ENCODE measurements at regions not wholly inside any gene's neighbourhood (a gene's known extent, or its start where the extent isn't known, plus 50 kb on each side); places are given as distances from the start of the nearest gene placed in this dataset.
A peak's percentile ranks its signal among the peaks of the same experiment; 100 is the strongest.

DNA sequence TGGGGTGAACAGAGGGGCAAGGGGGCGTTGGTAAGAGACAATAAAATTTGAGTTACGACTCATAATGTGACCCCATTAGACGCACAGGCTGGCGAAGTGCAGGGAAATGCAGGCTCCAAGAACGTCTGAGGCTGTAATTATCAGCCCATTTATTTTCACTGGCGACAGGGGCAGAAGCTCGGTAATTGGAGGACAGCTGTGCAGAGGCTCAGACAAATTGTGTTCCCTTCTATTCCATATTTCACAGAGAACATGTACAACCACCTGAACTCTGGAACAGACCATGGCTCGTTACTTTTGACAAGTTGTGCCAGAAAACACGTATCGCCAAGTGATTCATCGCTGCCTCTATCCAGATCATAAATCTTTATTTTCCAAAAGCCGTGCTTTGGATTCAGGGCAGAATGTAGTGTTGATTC lies 137.3 kb upstream of the FRMD4A start:
- no peak for DNase-seq
- ATAC-seq (ENCODE audit: poor library complexity): no peak
- intact Hi-C loops (cut with DNase I): no loop called here

DNA sequence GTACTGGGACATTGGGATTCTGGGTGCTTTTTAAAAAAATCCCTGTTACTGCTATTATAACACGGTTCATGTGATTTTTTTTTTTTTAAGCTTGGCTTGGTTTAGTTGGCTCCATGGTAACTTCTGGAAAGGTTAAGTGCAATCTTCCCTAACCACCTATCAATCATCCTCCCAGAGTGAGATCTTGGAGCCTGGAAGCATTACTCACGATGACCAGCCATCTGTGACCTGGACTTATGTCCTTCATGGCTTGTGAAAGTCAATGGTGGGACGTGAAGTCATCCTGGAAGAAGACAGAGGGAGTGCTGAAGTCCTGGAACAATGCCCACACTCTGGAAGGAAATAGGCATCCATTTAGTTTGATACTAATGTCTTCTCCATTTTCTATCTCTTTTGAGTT lies 135.5 kb upstream of the FRMD4A start:
- DNase-seq (no peak), ATAC-seq (ENCODE audit: poor library complexity) (no peak)
- intact Hi-C loops (cut with DNase I): no loop called here

DNA sequence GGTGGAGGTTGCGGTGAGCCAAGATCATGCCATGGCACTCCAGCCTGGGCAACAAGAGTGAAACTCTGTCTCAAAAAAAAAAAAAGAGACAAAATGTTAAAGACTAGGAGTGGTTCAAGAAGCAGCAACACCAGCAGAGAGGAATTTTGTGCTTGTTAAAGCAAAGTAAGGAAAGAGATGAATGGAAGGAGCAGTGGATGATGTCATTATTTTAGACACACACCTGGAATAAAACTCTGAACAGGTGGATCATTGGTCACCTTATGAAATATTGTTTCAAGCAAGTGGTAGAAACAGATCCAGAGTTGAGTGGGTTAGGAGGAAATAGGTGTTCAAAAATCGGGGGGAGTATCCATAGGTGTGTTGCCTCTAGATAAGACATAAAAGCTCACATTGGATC lies 129.7 kb upstream of the FRMD4A start:
- intact Hi-C loops (cut with DNase I): no loop called here
- DNase-seq: no peak
- no peak for ATAC-seq (ENCODE audit: poor library complexity)

DNA sequence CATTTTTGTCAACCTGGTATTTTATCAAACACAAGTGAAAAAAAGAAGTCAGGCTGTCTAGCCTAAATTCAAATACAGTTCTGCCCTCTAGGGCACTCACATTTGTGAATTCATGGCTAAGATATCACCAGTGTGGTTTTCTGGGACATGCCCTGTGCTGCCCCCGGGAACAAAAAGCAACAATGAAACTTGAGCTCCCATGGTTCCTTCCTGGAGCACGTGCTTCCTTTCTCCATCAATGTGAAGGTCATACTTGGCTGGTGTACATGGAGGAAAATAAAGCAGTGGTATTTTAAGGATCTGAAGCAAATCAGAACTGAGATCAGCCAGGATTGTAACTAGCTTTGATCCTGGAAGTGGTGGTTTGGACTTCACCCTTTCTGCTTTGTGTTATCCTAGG lies 128.9 kb upstream of the FRMD4A start:
- intact Hi-C loops (cut with DNase I): no loop called here
- no peak for ATAC-seq (ENCODE audit: poor library complexity)
- DNase-seq: no peak

DNA sequence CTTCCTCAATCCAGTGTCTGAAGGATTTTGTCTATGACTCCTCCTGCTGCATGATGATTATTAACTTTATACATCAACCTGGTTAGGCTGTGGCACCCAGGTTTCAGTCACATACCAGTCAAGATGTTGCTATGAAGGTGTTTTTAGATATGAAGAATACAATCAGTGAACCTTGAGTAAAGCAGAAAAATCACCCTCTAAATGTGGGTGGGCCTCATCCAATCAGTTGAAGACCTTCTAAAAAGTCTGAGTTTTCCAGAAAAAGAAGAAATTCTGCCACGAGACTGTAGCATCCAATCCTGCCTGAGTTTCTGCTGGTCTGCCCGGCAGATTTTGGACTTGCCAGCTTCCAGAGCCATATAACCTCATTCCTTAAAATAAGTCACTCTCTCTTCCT lies 126.1 kb upstream of the FRMD4A start:
- intact Hi-C loops (cut with DNase I): no loop called here

DNA sequence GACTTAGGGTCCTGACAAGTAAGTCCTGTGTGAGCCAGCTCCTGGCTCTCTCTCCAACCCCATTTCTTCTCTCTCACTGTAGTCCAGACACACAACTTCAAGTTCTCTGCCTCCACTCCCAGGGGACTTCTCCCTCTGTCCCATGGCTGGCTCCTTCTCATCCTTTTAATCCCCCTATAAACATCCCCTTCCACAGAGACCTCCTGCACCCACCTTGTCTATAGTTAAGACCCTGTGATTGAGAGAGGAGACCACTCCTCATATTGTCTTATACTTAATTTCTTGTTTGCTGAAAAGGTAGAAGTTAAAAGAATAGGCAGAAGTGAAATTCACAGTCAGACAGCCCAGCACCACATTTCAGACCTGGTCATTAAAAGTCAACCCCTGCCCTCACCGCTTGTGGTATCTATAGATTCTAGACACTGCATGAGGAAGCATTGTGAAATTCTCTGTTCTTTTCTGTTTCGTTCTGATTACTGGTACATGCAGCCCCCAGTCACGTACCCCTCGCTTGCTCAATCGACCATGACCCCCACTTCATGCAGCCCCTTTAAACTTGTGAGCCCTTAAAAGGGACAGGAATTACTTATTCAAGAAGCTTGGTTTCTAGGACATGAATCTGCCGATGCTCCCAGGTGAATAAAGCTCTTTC lies 125.6 kb upstream of the FRMD4A start:
- DNase-seq (no peak), ATAC-seq (ENCODE audit: poor library complexity) (no peak)
- intact Hi-C loops (cut with DNase I): no loop called here

More for the DNA sequence above, 126.1 kb upstream of the FRMD4A start:
- DNase-seq: no peak
- ATAC-seq (ENCODE audit: poor library complexity): no peak

DNA sequence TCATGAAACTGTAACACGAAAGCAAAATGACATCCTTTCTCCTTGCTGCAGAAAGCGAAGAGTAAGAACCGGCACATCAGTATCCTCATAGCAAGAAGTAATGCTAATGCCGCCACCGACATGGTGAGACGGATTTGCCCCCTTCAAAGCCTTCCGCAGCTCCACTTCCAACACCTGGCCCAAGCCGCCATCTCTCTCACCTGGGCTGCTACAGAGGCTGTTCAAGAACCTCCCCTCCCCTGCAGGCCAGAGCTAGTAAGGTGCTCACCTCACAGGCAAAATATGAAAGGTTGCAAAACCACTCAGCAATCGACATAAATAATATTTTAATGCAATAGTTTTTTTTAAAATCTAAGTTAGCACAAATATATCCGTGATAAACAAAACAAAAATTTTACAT lies 123.9 kb upstream of the FRMD4A start:
- DNase-seq (no peak), ATAC-seq (ENCODE audit: poor library complexity) (no peak)
- intact Hi-C loops (cut with DNase I): no loop called here

DNA sequence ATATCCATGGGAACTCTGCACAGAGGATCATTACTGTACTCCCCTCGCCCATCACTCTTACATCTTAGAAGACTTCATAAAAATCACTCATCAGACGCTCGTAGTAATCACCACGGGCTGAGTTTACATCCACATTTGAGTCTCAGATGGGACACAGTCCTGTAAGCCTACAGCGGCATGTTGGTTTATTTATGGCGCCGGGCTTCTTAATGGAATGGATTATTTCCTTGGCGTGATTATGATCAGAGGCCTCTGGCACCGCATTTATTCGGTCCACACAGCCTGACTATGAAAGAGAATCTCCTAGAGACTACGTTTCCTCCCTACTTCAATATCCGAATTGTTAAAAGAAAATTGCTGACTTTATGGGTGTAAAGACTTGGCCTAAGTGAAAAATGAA lies 123.5 kb upstream of the FRMD4A start:
- ATAC-seq (ENCODE audit: poor library complexity) (no peak), DNase-seq (no peak)
- intact Hi-C loops (cut with DNase I): no loop called here

DNA sequence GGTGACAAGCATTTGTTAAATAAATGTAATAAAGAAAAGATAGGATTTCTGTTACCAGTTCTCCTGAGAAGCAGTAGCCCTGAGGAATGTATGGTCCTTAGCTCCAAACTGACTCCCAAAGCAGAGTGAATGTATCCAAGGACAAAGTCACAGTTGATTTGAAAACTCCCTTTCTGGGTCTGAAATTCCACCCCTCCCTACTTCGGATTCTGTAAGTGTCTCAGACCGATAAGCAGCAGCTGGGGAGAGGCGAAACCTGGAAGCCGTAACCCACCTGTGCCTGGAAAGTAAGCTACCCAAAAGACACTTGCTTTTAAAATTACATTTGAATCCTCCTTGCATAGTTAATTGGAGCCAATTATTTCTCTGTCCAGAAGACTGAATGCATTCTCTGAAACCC lies 122.9 kb upstream of the FRMD4A start:
- ATAC-seq (ENCODE audit: poor library complexity): no peak
- intact Hi-C loops (cut with DNase I): no loop called here
- DNase-seq: no peak

DNA sequence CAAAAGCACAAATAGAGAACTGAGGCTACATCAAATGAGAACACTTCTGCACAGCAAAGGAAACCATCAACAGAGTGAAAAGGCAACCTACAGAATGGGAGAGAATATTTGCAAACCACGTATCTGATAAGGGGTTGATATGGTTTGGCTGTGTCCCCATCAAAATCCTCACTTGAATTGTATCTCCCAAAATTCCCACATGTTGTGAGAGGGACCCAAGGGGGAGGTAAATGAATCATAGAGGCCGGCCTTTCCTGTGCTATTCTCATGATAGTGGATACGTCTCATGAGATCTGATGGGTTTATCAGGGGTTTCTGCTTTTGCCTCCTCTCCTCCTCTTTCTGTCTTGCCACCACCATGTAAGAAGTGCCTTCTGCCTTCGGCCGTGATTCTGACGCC lies 120.6 kb upstream of the FRMD4A start:
- intact Hi-C loops (cut with DNase I): no loop called here
- DNase-seq (no peak), ATAC-seq (ENCODE audit: poor library complexity) (no peak)

DNA sequence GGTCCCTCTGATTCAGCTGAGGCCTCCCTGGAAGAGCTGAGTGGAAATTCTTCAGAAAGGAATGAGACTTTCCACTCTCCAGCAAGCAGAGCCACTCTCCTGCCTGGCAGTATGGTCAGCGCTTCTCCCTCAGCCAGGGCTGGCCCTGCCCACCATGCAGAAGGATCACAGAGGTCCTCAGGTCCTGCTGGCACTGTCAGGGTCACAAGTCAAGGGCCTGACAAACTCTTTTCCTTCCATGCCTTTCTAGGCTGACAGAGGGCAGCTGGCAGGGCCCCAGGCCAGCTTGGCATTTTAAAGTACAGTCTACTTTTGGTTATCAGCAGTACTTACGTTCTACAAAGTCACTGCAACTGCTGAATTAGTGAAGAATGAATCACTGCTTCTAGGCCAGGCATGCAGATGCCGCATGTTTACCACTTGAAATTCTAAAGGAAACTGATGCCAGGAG lies 119.3 kb upstream of the FRMD4A start:
- DNase-seq (peak; percentile 72), ATAC-seq (ENCODE audit: poor library complexity) (peak; percentile 91)
- intact Hi-C loops (cut with DNase I): no loop called here

DNA sequence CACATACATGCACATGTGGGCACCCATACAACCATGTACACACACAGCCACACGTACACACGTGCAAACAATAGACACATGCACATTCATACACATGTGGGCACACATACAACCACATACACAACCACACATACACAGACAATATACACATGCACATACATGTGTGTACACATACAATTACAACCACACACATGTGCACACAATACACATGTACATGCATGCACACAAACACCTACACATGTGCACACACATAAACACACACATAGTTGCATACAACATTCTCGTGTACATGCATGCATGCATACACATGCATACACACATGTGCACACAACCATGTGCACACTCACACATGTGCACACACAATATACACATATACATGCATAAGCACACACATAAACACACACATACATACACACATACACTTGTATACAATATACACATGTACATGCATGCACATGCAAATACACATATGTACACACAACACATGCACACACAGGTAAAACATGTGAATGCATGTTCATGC lies 118.6 kb upstream of the FRMD4A start:
- no peak for ATAC-seq (ENCODE audit: poor library complexity)
- no peak for DNase-seq
- intact Hi-C loops (cut with DNase I): no loop called here

DNA sequence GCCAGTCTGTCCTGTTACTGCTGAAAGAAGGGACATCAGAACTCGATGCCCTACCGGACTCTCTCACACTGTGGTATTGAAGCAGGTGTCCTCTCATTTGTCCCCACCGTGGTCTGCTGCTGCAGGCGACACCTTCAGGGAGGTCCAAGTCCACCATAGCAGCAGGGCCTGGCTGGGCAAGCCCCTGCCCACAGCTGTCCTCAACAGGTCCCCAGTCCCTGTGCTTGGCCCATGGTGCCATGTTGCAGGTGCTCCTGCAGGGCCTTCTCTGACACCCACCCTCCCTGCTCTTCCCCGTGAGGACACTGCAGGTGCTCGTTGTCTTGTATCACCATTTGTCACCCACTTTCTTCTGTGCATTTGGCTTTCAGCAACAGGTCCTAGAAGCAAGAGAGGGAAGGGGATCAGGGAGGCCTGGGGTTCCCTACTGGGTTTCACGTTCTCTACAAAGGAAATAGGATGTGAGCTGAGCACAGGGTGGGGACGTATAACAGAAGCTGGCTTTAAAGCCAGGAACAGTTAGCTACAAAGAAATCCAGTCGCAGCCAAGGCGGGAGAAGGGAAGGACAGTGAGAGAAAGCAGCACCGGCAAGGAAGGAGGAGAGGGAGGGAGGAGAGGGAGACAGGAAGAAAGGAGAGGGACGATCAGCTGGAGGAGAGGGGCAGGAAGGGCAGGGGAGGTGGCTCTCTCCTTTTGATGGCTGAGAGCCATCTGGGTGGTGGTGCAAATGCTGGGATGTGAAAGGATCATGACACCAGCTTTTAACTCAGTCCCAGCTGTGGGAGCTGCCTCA lies 117.7 kb upstream of the FRMD4A start:
- no peak for DNase-seq
- intact Hi-C loops (cut with DNase I): no loop called here
- ATAC-seq (ENCODE audit: poor library complexity): no peak

DNA sequence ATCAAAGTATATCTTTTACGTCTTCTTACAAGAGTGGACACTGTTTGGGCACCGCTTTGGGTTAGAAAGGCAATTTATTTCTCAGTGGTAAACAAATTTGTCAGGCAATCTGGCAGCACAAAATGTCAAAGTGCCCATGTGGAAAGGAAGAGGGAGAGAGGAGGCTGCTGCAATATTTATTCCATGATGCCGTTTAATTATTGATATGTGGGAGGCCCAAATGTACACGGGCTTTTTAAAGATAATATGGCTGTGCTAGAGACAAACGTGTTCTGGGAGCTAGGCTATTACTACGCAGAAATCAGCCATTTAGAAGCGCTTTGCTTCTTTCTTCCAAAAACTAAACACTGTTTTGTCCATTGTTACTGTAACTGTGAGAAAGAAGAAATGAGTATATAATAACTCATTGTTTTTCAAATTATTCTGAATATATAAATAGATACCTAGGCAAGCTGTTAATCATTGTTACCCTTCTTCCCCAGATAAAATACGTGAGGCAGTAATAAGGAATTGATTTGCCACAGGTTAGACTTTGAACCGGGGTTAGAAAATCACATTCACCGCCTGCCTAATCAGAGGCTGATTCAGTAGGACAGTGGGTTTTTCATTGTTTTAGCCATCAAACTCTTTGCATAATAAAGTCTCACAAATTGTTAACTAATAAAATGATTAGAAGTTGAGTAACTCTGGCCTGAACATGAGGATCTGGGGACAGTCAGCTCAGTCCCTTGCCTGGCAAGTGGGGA lies 116.5 kb upstream of the FRMD4A start:
- intact Hi-C loops (cut with DNase I): no loop called here
- ATAC-seq (ENCODE audit: poor library complexity) (no peak), DNase-seq (no peak)

DNA sequence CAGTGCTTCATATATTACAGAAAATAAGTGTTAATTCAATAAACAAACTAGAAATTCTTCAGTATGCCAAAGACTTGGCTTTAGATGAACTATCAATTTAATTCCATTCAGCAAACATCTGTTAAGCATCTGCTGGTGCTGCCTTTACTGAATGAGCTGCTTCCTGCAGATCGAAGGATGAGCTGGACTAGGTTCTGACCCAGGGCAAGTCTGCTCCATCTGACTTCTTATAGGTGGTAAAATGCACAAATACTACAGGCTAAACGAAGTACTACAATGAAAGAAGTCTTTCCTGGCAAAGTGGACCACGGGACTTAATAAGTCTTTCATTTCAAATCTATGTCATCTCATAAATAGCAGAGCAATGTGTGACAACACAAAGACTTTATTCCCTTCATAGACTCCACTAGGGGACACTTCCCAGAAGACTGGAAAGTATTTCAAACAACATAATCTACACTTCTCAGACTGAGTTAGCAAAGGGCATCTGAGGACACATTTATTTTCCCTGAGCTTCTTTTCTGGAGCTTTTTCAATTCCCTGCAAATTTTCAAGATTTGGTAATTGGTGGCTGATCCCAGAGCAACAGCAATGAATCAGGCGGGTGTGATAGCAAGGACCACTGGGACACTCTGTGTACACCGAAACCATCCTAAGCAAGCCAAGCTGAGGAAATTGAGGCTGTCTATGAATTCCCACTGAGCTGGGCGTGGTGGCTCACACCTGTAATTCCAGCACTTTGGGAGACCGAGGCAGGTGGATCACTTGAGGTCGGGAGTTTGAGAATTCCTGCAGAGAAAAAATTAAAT lies 108.9 kb upstream of the FRMD4A start:
- no peak for DNase-seq
- intact Hi-C loops (cut with DNase I): no loop called here
- ATAC-seq (ENCODE audit: poor library complexity): peak; percentile 52

DNA sequence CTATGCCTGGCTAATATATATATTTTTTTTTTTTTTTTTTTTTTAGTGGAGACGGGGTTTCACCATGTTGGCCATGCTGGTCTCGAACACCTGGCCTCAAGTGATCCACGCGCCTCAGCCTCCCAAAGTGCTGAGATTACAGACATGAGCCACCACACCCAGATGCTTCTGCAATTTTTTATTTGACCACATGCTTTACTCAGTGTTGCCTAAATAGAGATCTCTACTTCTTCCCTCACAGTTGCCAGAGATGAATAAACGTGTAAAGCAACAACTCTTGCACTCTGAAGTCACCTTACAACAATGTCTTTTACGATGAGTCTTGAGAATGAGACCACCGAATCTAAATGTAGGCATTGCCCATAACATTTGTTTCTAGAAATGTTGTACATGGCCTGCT lies 107.9 kb upstream of the FRMD4A start:
- ATAC-seq (ENCODE audit: poor library complexity) (no peak), DNase-seq (no peak)
- intact Hi-C loops (cut with DNase I): no loop called here

DNA sequence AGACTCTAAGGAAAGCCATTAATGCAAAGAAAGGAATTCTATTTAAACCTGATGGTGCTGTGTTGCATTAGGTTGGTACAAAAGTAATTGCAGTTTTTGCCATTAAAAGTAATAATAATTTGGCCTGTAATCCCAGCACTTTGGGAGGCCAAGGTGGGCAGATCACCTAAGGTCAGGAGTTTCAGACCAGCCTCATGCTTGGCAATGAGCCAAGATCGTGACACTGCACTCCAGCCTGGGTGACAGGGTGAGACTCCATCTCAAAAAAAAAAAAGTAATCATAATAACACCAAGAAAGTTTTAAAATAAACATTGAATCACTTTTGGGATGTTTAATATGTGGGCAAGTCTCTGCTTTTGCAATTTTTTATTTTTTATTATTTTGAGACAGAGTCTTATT lies 107.3 kb upstream of the FRMD4A start:
- DNase-seq: no peak
- intact Hi-C loops (cut with DNase I): no loop called here
- no peak for ATAC-seq (ENCODE audit: poor library complexity)

DNA sequence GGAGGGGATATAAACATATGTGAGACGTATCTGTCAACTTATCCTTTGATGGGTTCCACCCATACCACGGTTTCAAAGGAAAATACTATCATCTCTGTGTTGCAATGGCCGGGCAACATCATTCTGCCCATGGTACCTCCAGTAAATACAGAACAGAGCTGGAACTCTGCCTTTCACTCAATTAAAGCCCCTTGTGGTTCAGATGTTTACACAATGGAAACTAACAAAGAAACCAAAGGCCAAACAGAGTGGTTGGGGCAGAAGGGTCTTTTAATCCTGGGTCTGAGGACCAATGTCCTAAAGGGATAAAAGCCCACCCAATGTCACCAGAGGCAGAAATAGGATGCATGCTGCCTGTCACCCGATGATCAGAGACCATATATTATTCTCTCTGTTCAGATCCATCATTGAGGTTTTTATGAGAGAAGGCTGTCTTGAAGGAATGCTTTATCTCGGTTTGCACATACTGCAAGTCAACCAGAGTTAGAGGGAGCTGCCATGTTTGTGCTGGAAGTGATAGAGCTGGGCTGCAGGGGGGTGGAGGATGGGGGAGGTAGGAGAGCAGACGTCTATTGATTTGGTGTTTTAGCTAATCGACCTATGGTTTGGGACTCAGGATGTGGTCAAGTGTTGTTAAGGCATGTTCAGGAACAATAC lies 105.4 kb upstream of the FRMD4A start:
- intact Hi-C loops (cut with DNase I): no loop called here
- DNase-seq (no peak), ATAC-seq (ENCODE audit: poor library complexity) (no peak)

Measured in Right ventricle myocardium superior (tissue), 1 donor.